Endothelial cell of umbilical vein (primary cell): ENCODE measurements at regions not wholly inside any gene's neighbourhood (a gene's known extent, or its start where the extent isn't known, plus 50 kb on each side); places are given as distances from the start of the nearest gene placed in this dataset.

Experiments used
- CTCF ChIP-seq, 2 donors: IDR thresholded peaks; 1 replicate in 1 of 2; 2 replicates in 1 of 2; pipeline ENCODE4 v1.5.1; 2011; ENCODE audit warnings: low read length in 2 of 2, mild to moderate bottlenecking in 2 of 2, moderate library complexity in 2 of 2, control low read depth in 1 of 2, inconsistent platforms in 1 of 2, low read depth in 1 of 2; ENCODE audit not compliant: insufficient read depth in 1 of 2; ENCODE audit errors: extremely low read depth in 1 of 2
- EZH2 ChIP-seq: IDR thresholded peaks from 2 replicates; pipeline ENCODE4 v1.6.1; 2012; ENCODE audit warnings: borderline replicate concordance, low read depth, mild to moderate bottlenecking, moderate library complexity, low read length, inconsistent platforms; ENCODE audit not compliant: severe bottlenecking
- FOS ChIP-seq: IDR thresholded peaks from 2 replicates; pipeline ENCODE4 v1.6.1; 2011; ENCODE audit warnings: mild to moderate bottlenecking, low read length, moderate library complexity, borderline replicate concordance; ENCODE audit not compliant: insufficient read depth
- GATA2 ChIP-seq: IDR thresholded peaks from 2 replicates; pipeline ENCODE4 v1.7.0; 2011; ENCODE audit warnings: low read depth, mild to moderate bottlenecking, moderate library complexity, mixed read lengths, low read length; ENCODE audit not compliant: insufficient read length, insufficient read depth
- JUN ChIP-seq: IDR thresholded peaks from 2 replicates; pipeline ENCODE4 v1.6.1; 2011; ENCODE audit warnings: borderline replicate concordance, low read depth; ENCODE audit not compliant: insufficient read length, insufficient read depth
- MAX ChIP-seq: IDR thresholded peaks from 2 replicates; pipeline ENCODE4 v1.6.1; 2011; ENCODE audit not compliant: insufficient read depth, insufficient read length
- MYC ChIP-seq: IDR thresholded peaks from one replicate; pipeline ENCODE4 v1.6.1; 2011; ENCODE audit warnings: mild to moderate bottlenecking, low read depth, low read length
- POLR2A ChIP-seq: IDR thresholded peaks from 2 replicates; pipeline ENCODE4 v1.6.1; 2012; ENCODE audit warnings: low read depth, mild to moderate bottlenecking, control low read depth, low read length
- POLR2AphosphoS5 ChIP-seq: IDR thresholded peaks from 2 replicates; pipeline ENCODE4 v1.6.1; 2012; ENCODE audit warnings: low read depth, mild to moderate bottlenecking, control low read depth, low read length, moderate library complexity; ENCODE audit not compliant: insufficient read depth

- TF ChIP-seq CTCF (IDR thresholded peaks at IDR 0.05; ENCODE audit: extremely low read depth in 1 of 2, insufficient read depth in 1 of 2, low read depth in 1 of 2, low read length in 2 of 2) (no peak), EZH2 (no peak), MAX (no peak), POLR2A (no peak), GATA2 (peak; percentile 56), MYC (no peak), POLR2AphosphoS5 (no peak), JUN (no peak), FOS (peak; percentile 38)
Observed at GRCh38 chr2:217054791-217055190, 194.9 kb upstream of the TNP1 start.
